CD4-positive, alpha-beta memory T cell (primary cell): ENCODE measurements at regions not wholly inside any gene's neighbourhood (a gene's known extent, or its start where the extent isn't known, plus 50 kb on each side); places are given as distances from the start of the nearest gene placed in this dataset.

Experiments
- CTCF ChIA-PET: fragments of 350-600 bp; sonication (Branson Sonifier 250); formaldehyde crosslinking; loops from one replicate; lab custom pipeline; 2021; ENCODE audit warnings: inconsistent platforms; ENCODE audit not compliant: partially characterized antibody; lab: Charles Lee
- POLR2A ChIA-PET: fragments of 350-600 bp; sonication (Branson Sonifier 250); formaldehyde crosslinking; loops from one replicate; lab custom pipeline; 2021; ENCODE audit not compliant: partially characterized antibody; lab: Charles Lee
- DNase-seq, 5 donors: peaks; one replicate each; pipeline versions ENCODE4 v3.0.0 to v3.0.0-alpha.2; 2020 to 2022; ENCODE audit warnings: mixed read lengths in 1 of 5
- H3K27ac ChIP-seq: one replicate; pipeline ENCODE4 v1.7.0; 2013; ENCODE audit warnings: low read depth, low read length
- H3K27me3 ChIP-seq: 2 replicates; pipeline ENCODE4 v1.7.0; 2013; ENCODE audit warnings: mild to moderate bottlenecking, low read length, moderate library complexity; ENCODE audit not compliant: insufficient read depth
- H3K36me3 ChIP-seq: 2 replicates; pipeline ENCODE4 v1.7.0; 2013; ENCODE audit warnings: mild to moderate bottlenecking, low read length, moderate library complexity; ENCODE audit not compliant: insufficient read depth
- H3K4me1 ChIP-seq: 2 replicates; pipeline ENCODE4 v1.7.0; 2013; ENCODE audit warnings: mild to moderate bottlenecking, low read length, moderate library complexity; ENCODE audit not compliant: insufficient read depth
- H3K4me3 ChIP-seq, 2 donors: one replicate each; pipeline ENCODE4 v1.7.0; 2013; ENCODE audit warnings: low read length in 2 of 2, mild to moderate bottlenecking in 1 of 2
- H3K9me3 ChIP-seq, 2 donors: one replicate each; pipeline ENCODE4 v1.7.0; 2013; ENCODE audit warnings: low read length in 2 of 2, control low read depth in 1 of 2; ENCODE audit not compliant: control insufficient read depth in 1 of 2
- H3K27ac Mint-ChIP-seq, 7 donors: one replicate each; pipeline ENCODE4 v1.8.0; 2020 to 2021; ENCODE audit warnings: mixed read lengths in 7 of 7, mild to moderate bottlenecking in 6 of 7, inconsistent platforms in 3 of 7, moderate library complexity in 3 of 7
- H3K27me3 Mint-ChIP-seq, 2 donors: one replicate each; pipeline ENCODE4 v1.8.0; 2020 to 2021; ENCODE audit warnings: mixed read lengths in 2 of 2
- H3K36me3 Mint-ChIP-seq, 2 donors: one replicate each; pipeline ENCODE4 v1.8.0; 2020 to 2021; ENCODE audit warnings: mixed read lengths in 2 of 2, inconsistent platforms in 1 of 2, mild to moderate bottlenecking in 1 of 2
- H3K4me1 Mint-ChIP-seq, 4 donors: one replicate each; pipeline ENCODE4 v1.8.0; 2020 to 2021; ENCODE audit warnings: mixed read lengths in 4 of 4, mild to moderate bottlenecking in 1 of 4
- H3K4me3 Mint-ChIP-seq, 8 donors: one replicate each; pipeline ENCODE4 v1.8.0; 2020 to 2021; ENCODE audit warnings: mixed read lengths in 8 of 8, mild to moderate bottlenecking in 7 of 8, moderate library complexity in 6 of 8, inconsistent platforms in 3 of 8
- H3K9me3 Mint-ChIP-seq, 8 donors: one replicate each; pipeline ENCODE4 v1.8.0; 2020 to 2021; ENCODE audit warnings: mixed read lengths in 8 of 8, mild to moderate bottlenecking in 5 of 8, inconsistent platforms in 3 of 8, moderate library complexity in 1 of 8
- intact Hi-C: fragments of 100-400 bp; cut with micrococcal nuclease; formaldehyde crosslinking; loops from one replicate; pipeline ENCODE4 v1.15.1; 2023

GRCh38 chr7:24476227-24476626, 97.0 kb upstream of the PALS2 start:
- no peak overlapping the region for H3K27ac ChIP-seq
- peaks cover 10 to 12% of the 10 kb centered on the region in 2 donors for H3K27me3 Mint-ChIP-seq
- no peaks in the 10 kb centered on the region for H3K9me3 ChIP-seq
- ChIA-PET POLR2A (no interaction called here), CTCF (no interaction called here)
- H3K27ac Mint-ChIP-seq: no peak overlapping the region
- H3K36me3 ChIP-seq: no peaks in the 10 kb centered on the region
- no peaks in the 10 kb centered on the region for H3K4me1 Mint-ChIP-seq
- H3K27me3 ChIP-seq: no peaks in the 10 kb centered on the region
- H3K4me3 Mint-ChIP-seq: no peak overlapping the region
- no peaks in the 10 kb centered on the region for H3K4me1 ChIP-seq
- no peaks in the 10 kb centered on the region for H3K36me3 Mint-ChIP-seq
- H3K4me3 ChIP-seq: no peak overlapping the region
- DNase-seq: no peak
- H3K9me3 Mint-ChIP-seq: peaks cover 0 to 1% (median 0%) of the 10 kb centered on the region in 8 donors
- intact Hi-C loops: no loop called here

DNA sequence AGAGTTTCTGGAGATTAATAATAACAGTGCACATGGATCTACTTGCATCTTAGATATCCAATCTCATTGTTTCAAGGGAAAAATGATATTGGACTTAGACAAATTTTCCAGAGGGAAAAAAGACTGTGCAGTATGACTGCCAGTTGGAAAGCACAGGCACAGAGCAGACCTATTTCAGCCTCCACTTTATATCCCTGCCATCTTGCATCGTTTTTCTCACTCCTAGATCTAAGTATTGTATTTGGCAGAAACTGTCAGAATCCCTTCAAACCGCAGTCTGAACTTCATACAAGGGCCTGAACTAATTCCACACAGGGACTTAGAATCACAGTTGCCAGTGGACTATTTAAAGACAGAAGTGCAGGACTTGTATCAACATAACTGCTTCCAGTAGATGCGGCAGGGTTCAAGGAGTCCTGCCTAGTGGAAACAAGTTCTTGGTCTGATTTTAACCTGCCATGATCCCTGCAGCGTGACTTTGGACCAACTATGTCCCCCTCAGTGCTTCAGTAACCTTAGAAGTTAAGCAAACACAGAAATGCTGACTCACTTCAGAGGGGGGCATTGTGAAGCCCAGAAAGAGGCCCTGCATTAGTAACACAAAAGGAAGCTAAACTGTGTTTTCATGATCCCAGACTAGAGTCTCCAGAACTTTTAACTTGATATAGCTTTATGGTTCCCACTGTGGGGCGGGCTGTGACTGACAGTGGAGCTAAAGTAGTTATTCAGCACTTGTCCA, 95.7 kb upstream of the PALS2 start:
- POLR2A ChIA-PET: no interaction called here
- CTCF ChIA-PET: interaction anchor here (0.7 kb wide), 1 partner anchor 43 kb away, joined by 3 read pairs; no protein-coding TSS in a partner anchor

GRCh38 chr7:24478137-24478655, 95.1 kb upstream of the PALS2 start:
- Mint-ChIP-seq H3K9me3 (peaks cover 0 to 1% (median 0%) of the 10 kb centered on the region in 8 donors), H3K4me1 (peaks cover 0 to 1% (median 0%) of the 10 kb centered on the region in 4 donors), H3K27me3 (peaks cover 15 to 16% of the 10 kb centered on the region in 2 donors), H3K4me3 (no peak overlapping the region), H3K27ac (no peak overlapping the region), H3K36me3 (no peaks in the 10 kb centered on the region)
- CTCF ChIA-PET: interaction anchor here (0.7 kb wide), 1 partner anchor 42 kb away, joined by 3 read pairs; no protein-coding TSS in a partner anchor
- H3K36me3 ChIP-seq: no peaks in the 10 kb centered on the region
- H3K4me1 ChIP-seq: no peaks in the 10 kb centered on the region
- H3K4me3 ChIP-seq: no peak overlapping the region
- POLR2A ChIA-PET: no interaction called here
- intact Hi-C loops: no loop called here
- no peak for DNase-seq
- H3K9me3 ChIP-seq: no peaks in the 10 kb centered on the region
- no peak overlapping the region for H3K27ac ChIP-seq
- no peaks in the 10 kb centered on the region for H3K27me3 ChIP-seq

More for the DNA sequence above, 95.7 kb upstream of the PALS2 start:
- Histone ChIP-seq H3K27me3 (no peaks in the 10 kb centered on the region), H3K4me3 (no peak overlapping the region), H3K27ac (no peak overlapping the region), H3K36me3 (no peaks in the 10 kb centered on the region), H3K4me1 (no peaks in the 10 kb centered on the region), H3K9me3 (no peaks in the 10 kb centered on the region)
- peaks cover 0 to 1% (median 0%) of the 10 kb centered on the region in 8 donors for H3K9me3 Mint-ChIP-seq
- H3K27me3 Mint-ChIP-seq: peaks cover 13 to 16% of the 10 kb centered on the region in 2 donors
- H3K27ac Mint-ChIP-seq: no peak overlapping the region
- DNase-seq: no peak
- H3K4me1 Mint-ChIP-seq: no peaks in the 10 kb centered on the region
- intact Hi-C loops: no loop called here
- no peaks in the 10 kb centered on the region for H3K36me3 Mint-ChIP-seq
- H3K4me3 Mint-ChIP-seq: no peak overlapping the region

- POLR2A ChIA-PET: no interaction called here
- Mint-ChIP-seq H3K36me3 (no peaks in the 10 kb centered on the region), H3K4me3 (no peak overlapping the region), H3K27ac (no peak overlapping the region), H3K9me3 (peaks cover 0 to 1% (median 0%) of the 10 kb centered on the region in 8 donors), H3K4me1 (peaks cover 0 to 1% (median 0%) of the 10 kb centered on the region in 4 donors), H3K27me3 (peaks cover 20 to 22% of the 10 kb centered on the region in 2 donors)
- no peaks in the 10 kb centered on the region for H3K9me3 ChIP-seq
- H3K4me1 ChIP-seq: no peaks in the 10 kb centered on the region
- no peaks in the 10 kb centered on the region for H3K36me3 ChIP-seq
- DNase-seq: no peak
- no peaks in the 10 kb centered on the region for H3K27me3 ChIP-seq
- H3K4me3 ChIP-seq: no peak overlapping the region
- CTCF ChIA-PET: no interaction called here
- intact Hi-C loops: no loop called here
- H3K27ac ChIP-seq: no peak overlapping the region
These were observed 92.8 kb upstream of the PALS2 start for GRCh38 chr7:24480501-24480900.

DNA sequence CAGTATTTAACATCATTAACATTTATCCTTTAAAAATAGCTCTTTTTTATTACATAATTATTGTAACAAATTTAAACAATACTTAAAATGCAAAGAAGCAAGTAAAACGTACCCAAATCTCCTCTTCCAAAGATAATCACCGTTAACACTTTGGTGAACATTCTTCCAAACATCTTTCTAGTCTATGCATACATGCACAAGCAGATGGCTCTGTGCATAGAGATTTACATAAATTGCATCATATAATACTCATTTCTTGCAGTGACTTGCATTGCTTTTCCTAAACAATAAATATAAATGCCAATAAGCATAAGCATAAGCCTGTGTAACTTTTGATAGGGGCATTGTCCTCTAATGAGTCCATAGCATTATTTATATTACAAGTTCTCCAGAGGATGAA, 89.4 kb upstream of the PALS2 start:
- Histone ChIP-seq H3K4me1 (no peaks in the 10 kb centered on the region), H3K27ac (no peak overlapping the region), H3K36me3 (no peaks in the 10 kb centered on the region), H3K9me3 (no peaks in the 10 kb centered on the region), H3K4me3 (no peak overlapping the region), H3K27me3 (no peaks in the 10 kb centered on the region)
- H3K27ac Mint-ChIP-seq: no peak overlapping the region
- POLR2A ChIA-PET: no interaction called here
- peaks cover 0 to 1% (median 0%) of the 10 kb centered on the region in 4 donors for H3K4me1 Mint-ChIP-seq
- H3K4me3 Mint-ChIP-seq: no peak overlapping the region
- no peak for DNase-seq
- peaks cover 20% of the 10 kb centered on the region in 2 donors for H3K27me3 Mint-ChIP-seq
- CTCF ChIA-PET: no interaction called here
- H3K36me3 Mint-ChIP-seq: no peaks in the 10 kb centered on the region
- H3K9me3 Mint-ChIP-seq: no peaks in the 10 kb centered on the region
- intact Hi-C loops: no loop called here

GRCh38 chr7:24492576-24492975, 80.7 kb upstream of the PALS2 start:
- H3K4me1 ChIP-seq: no peaks in the 10 kb centered on the region
- no peak overlapping the region for H3K27ac ChIP-seq
- ChIA-PET POLR2A (no interaction called here), CTCF (no interaction called here)
- intact Hi-C loops: no loop called here
- no peaks in the 10 kb centered on the region for H3K36me3 ChIP-seq
- no peak overlapping the region for H3K4me3 ChIP-seq
- H3K27ac Mint-ChIP-seq: no peak overlapping the region
- no peaks in the 10 kb centered on the region for H3K36me3 Mint-ChIP-seq
- H3K27me3 Mint-ChIP-seq: peaks cover 7 to 9% of the 10 kb centered on the region in 2 donors
- H3K9me3 Mint-ChIP-seq: peaks cover 0 to 3% (median 0%) of the 10 kb centered on the region in 8 donors
- no peak overlapping the region for H3K4me3 Mint-ChIP-seq
- no peaks in the 10 kb centered on the region for H3K9me3 ChIP-seq
- no peaks in the 10 kb centered on the region for H3K4me1 Mint-ChIP-seq
- no peaks in the 10 kb centered on the region for H3K27me3 ChIP-seq
- DNase-seq: no peak

DNA sequence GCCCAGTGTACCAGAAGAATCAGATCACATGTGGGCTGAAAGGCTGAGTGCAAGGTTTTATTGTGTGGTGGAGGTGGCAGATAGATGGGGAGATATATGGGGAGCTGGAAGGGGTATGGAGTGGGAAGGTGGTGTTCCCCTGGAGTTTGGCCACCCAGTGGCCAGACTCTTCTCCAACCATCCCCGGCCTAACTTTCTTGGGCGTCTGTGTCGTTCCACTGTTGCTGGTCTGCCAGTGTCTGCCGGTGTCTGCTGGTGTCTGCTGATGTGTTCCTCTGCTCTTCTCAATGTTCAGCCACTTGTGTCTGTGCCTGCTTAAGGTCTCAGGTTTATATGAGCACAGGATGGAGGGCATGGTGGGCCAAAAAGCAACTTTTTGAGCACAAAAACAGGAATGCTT, 78.4 kb upstream of the PALS2 start:
- Mint-ChIP-seq H3K27me3 (peaks cover 7 to 9% of the 10 kb centered on the region in 2 donors), H3K4me1 (no peaks in the 10 kb centered on the region), H3K27ac (no peak overlapping the region), H3K4me3 (no peak overlapping the region), H3K36me3 (no peaks in the 10 kb centered on the region), H3K9me3 (peaks cover 0 to 3% (median 0%) of the 10 kb centered on the region in 8 donors)
- Histone ChIP-seq H3K36me3 (no peaks in the 10 kb centered on the region), H3K27me3 (no peaks in the 10 kb centered on the region), H3K4me3 (no peak overlapping the region), H3K9me3 (no peaks in the 10 kb centered on the region), H3K4me1 (no peaks in the 10 kb centered on the region), H3K27ac (no peak overlapping the region)
- CTCF ChIA-PET: interaction anchor here (0.6 kb wide), 1 partner anchor 768 kb away, joined by 3 read pairs; no protein-coding TSS in a partner anchor
- intact Hi-C loops: no loop called here
- no peak for DNase-seq
- POLR2A ChIA-PET: no interaction called here
